GM10248 (cell line): ENCODE measurements at regions not wholly inside any gene's neighbourhood (a gene's known extent, or its start where the extent isn't known, plus 50 kb on each side); places are given as distances from the start of the nearest gene placed in this dataset.

Experiments used
- CTCF ChIA-PET: fragments of 300-600 bp; sonication (Branson Sonifier 250); formaldehyde crosslinking; extraction: SDS; loops from one replicate; lab custom pipeline; 2021; ENCODE audit warnings: antibody characterized with exemption; lab: Yijun Ruan, JAX
- POLR2A ChIA-PET: fragments of 350-650 bp; sonication (Branson Sonifier 250); formaldehyde crosslinking; extraction: SDS; loops from one replicate; lab custom pipeline; 2020; ENCODE audit warnings: antibody characterized with exemption; lab: Yijun Ruan, JAX
- DNase-seq: peaks from one replicate; pipeline ENCODE4 v3.0.0; 2012; ENCODE audit errors: extremely low spot score
- CTCF ChIP-seq: IDR thresholded peaks from 2 replicates; pipeline ENCODE4 v1.5.1; 2012; ENCODE audit warnings: mild to moderate bottlenecking, low read depth; ENCODE audit errors: extremely low read depth, missing control alignments, control extremely low read depth

GRCh38 chr19:31121501-31121900 lies 227.7 kb downstream of the TSHZ3 start:
- CTCF ChIA-PET, result interaction anchor here (0.9 kb wide), 1 partner anchor 17 kb away, joined by 3 read pairs; no protein-coding TSS in a partner anchor
- TF ChIP-seq CTCF, result no peak
- DNase-seq, result no peak
- POLR2A ChIA-PET, result no interaction called here

DNA sequence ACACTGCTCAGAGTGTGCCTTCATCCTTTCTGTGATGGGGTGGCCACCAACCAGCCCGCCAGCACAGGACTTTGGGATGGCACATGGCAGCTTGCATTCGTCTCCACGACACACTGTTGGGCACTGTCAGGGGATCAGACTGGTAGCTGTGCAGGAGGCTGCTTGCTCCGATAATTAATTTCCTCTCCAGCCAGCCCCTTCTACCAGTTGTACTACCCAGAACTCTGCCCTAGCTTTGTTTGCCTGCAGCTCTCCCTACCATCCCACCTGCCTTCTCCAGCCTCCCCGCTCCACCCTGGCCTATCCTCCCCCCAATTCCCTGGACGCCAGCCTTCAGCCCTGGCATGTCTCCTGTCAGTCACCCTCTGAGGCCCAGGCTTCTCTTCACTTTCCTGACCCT lies 228.3 kb downstream of the TSHZ3 start:
- POLR2A ChIA-PET, result no interaction called here
- no peak for TF ChIP-seq CTCF
- CTCF ChIA-PET, result interaction anchor here (0.8 to 0.9 kb wide), 2 partner anchors 11 to 16 kb away, joined by 3 read pairs; no protein-coding TSS in a partner anchor
- DNase-seq, result no peak

DNA sequence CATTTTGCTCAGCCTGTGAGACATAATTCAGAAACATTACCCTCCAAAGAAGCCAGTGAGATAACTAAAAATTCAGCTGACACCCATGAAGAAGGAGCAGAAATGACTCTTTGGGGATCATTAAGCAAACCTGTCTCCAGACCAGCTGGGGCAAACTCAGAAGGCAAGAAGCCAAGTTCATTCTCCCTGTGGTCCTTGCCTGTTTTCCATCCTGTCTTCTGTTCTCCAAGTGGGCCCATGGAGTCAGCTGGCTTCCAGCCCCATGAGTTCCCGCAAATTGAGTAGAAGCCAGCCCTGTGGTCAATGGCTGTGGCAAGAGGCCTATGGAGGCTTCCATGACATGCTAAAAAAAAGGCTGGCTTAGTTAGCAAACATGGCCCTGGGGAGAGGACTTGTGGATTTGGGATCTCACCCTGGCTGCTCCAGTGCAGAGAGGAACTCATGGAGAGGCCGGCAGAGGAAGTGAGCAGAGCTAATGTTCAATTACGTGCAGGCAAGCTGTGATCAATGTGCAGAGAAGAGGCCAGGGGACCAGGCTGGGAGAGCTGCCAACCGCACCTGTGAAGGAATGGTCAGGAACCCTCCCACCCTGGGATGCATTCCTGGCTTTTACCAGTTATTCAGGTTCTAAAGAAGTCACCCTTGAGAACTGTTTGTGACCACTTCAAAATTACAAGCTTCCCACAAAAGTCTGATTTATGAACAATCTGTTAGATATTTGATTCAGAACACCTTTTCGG lies 229.1 kb downstream of the TSHZ3 start:
- CTCF ChIA-PET, result interaction anchor here (0.8 kb wide), 1 partner anchor 10 kb away, joined by 3 read pairs; no protein-coding TSS in a partner anchor
- POLR2A ChIA-PET, result no interaction called here
- TF ChIP-seq CTCF, result no peak
- no peak for DNase-seq

GRCh38 chr19:31118986-31119385 lies 230.2 kb downstream of the TSHZ3 start:
- TF ChIP-seq CTCF, result no peak
- POLR2A ChIA-PET, result no interaction called here
- CTCF ChIA-PET, result no interaction called here
- no peak for DNase-seq

- no peak for DNase-seq
- ChIA-PET CTCF (no interaction called here), POLR2A (no interaction called here)
- no peak for TF ChIP-seq CTCF
These were observed 230.8 kb downstream of the TSHZ3 start for GRCh38 chr19:31118287-31118955.

- CTCF ChIA-PET, result no interaction called here
- DNase-seq, result no peak
- no peak for TF ChIP-seq CTCF
- POLR2A ChIA-PET, result no interaction called here
These were observed 234.7 kb downstream of the TSHZ3 start for GRCh38 chr19:31114585-31114984.
